ENCODE measurements at regions not wholly inside any gene's neighbourhood (a gene's known extent, or its start where the extent isn't known, plus 50 kb on each side); places are given as distances from the start of the nearest gene placed in this dataset.
"Not testable (repeated sequence)": the region's sequence is repeated elsewhere in the genome, so short reads cannot be mapped to it uniquely, and the experiment has no call there.

- no peak overlapping the region for H3K4me3 Mint-ChIP-seq
- no peaks in the 10 kb centered on the region for H3K27me3 Mint-ChIP-seq (ENCODE audit: low read depth in 2 of 2)
- H3K9me3 ChIP-seq (ENCODE audit: control insufficient read depth, insufficient read depth, low read length) = no peaks in the 10 kb centered on the region
- H3K9me3 Mint-ChIP-seq = peaks cover 6 to 8% of the 10 kb centered on the region in 2 donors
- H3K4me1 Mint-ChIP-seq = no peaks in the 10 kb centered on the region
- TF ChIP-seq, protein P1, sequence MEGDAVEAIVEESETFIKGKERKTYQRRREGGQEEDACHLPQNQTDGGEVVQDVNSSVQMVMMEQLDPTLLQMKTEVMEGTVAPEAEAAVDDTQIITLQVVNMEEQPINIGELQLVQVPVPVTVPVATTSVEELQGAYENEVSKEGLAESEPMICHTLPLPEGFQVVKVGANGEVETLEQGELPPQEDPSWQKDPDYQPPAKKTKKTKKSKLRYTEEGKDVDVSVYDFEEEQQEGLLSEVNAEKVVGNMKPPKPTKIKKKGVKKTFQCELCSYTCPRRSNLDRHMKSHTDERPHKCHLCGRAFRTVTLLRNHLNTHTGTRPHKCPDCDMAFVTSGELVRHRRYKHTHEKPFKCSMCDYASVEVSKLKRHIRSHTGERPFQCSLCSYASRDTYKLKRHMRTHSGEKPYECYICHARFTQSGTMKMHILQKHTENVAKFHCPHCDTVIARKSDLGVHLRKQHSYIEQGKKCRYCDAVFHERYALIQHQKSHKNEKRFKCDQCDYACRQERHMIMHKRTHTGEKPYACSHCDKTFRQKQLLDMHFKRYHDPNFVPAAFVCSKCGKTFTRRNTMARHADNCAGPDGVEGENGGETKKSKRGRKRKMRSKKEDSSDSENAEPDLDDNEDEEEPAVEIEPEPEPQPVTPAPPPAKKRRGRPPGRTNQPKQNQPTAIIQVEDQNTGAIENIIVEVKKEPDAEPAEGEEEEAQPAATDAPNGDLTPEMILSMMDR (IDR thresholded peaks at IDR 0.05) = no peak
- H3K4me3 ChIP-seq (ENCODE audit: low read length) = no peak overlapping the region
- DNase-seq = no peak
- 29% methylated on average over 1 of the region's 1 CpG for WGBS (ENCODE audit: insufficient coverage)
- no peak for ATAC-seq
- intact Hi-C loops (cut with micrococcal nuclease) = no loop called here
- no peak overlapping the region for H3K27ac ChIP-seq (ENCODE audit: low read length)
- no peaks in the 10 kb centered on the region for H3K27me3 ChIP-seq (ENCODE audit: control insufficient read depth, insufficient read depth, low read length)
- H3K27ac Mint-ChIP-seq = no peak overlapping the region
- H3K4me1 ChIP-seq (ENCODE audit: control insufficient read depth, insufficient read depth, low read length) = no peaks in the 10 kb centered on the region
- H3K36me3 ChIP-seq (ENCODE audit: control insufficient read depth, insufficient read depth, low read length) = no peaks in the 10 kb centered on the region
- H3K36me3 Mint-ChIP-seq = no peaks in the 10 kb centered on the region
Measured at GRCh38 chr4:72875138-72875537, 194.4 kb downstream of the COX18 start.

- no peak overlapping the region for H3K27ac Mint-ChIP-seq
- H3K27ac ChIP-seq (ENCODE audit: low read length) = no peak overlapping the region
- ATAC-seq (no peak), DNase-seq (no peak)
- no peak overlapping the region for H3K4me3 Mint-ChIP-seq
- no peaks in the 10 kb centered on the region for H3K27me3 Mint-ChIP-seq (ENCODE audit: low read depth in 2 of 2)
- TF ChIP-seq, protein P1 (IDR thresholded peaks at IDR 0.05) = no peak
- no peaks in the 10 kb centered on the region for H3K36me3 Mint-ChIP-seq
- H3K9me3 Mint-ChIP-seq = peaks cover 12 to 16% of the 10 kb centered on the region in 2 donors
- no peaks in the 10 kb centered on the region for H3K4me1 Mint-ChIP-seq
- H3K36me3 ChIP-seq (ENCODE audit: control insufficient read depth, insufficient read depth, low read length) = no peaks in the 10 kb centered on the region
- intact Hi-C loops (cut with micrococcal nuclease) = no loop called here
- H3K4me1 ChIP-seq (ENCODE audit: control insufficient read depth, insufficient read depth, low read length) = no peaks in the 10 kb centered on the region
- peaks cover 11% of the 10 kb centered on the region for H3K9me3 ChIP-seq (ENCODE audit: control insufficient read depth, insufficient read depth, low read length)
- H3K4me3 ChIP-seq (ENCODE audit: low read length) = no peak overlapping the region
- no peaks in the 10 kb centered on the region for H3K27me3 ChIP-seq (ENCODE audit: control insufficient read depth, insufficient read depth, low read length)
Measured at GRCh38 chr4:72864898-72865297, 204.6 kb downstream of the COX18 start.

GRCh38 chr4:72864277-72864676 lies 205.2 kb downstream of the COX18 start:
- intact Hi-C loops (cut with micrococcal nuclease); ATAC-seq; H3K4me3 ChIP-seq (ENCODE audit: low read length); H3K36me3 ChIP-seq (ENCODE audit: control insufficient read depth, insufficient read depth, low read length); H3K27me3 Mint-ChIP-seq (ENCODE audit: low read depth in 2 of 2); H3K27ac ChIP-seq (ENCODE audit: low read length); H3K36me3 Mint-ChIP-seq; H3K27me3 ChIP-seq (ENCODE audit: control insufficient read depth, insufficient read depth, low read length); H3K4me1 Mint-ChIP-seq; H3K4me3 Mint-ChIP-seq; H3K4me1 ChIP-seq (ENCODE audit: control insufficient read depth, insufficient read depth, low read length); DNase-seq; H3K27ac Mint-ChIP-seq: not testable (repeated sequence)
- 93% methylated on average over 1 of the region's 1 CpG for WGBS (ENCODE audit: insufficient coverage)
- peaks cover 12 to 15% of the 10 kb centered on the region in 2 donors for H3K9me3 Mint-ChIP-seq
- H3K9me3 ChIP-seq (ENCODE audit: control insufficient read depth, insufficient read depth, low read length) = peaks cover 11% of the 10 kb centered on the region

GRCh38 chr4:72860766-72861165 lies 208.8 kb downstream of the COX18 start:
- no peak overlapping the region for H3K27ac ChIP-seq (ENCODE audit: low read length)
- Mint-ChIP-seq H3K27ac (no peak overlapping the region), H3K36me3 (no peaks in the 10 kb centered on the region), H3K4me3 (no peak overlapping the region), H3K4me1 (no peaks in the 10 kb centered on the region), H3K27me3 (ENCODE audit: low read depth in 2 of 2) (no peaks in the 10 kb centered on the region), H3K9me3 (peaks cover 9 to 12% of the 10 kb centered on the region in 2 donors)
- DNase-seq (no peak), ATAC-seq (no peak)
- TF ChIP-seq, protein P1 (IDR thresholded peaks at IDR 0.05) = no peak
- H3K9me3 ChIP-seq (ENCODE audit: control insufficient read depth, insufficient read depth, low read length) = no peaks in the 10 kb centered on the region
- H3K4me1 ChIP-seq (ENCODE audit: control insufficient read depth, insufficient read depth, low read length) = no peaks in the 10 kb centered on the region
- no peaks in the 10 kb centered on the region for H3K36me3 ChIP-seq (ENCODE audit: control insufficient read depth, insufficient read depth, low read length)
- no peaks in the 10 kb centered on the region for H3K27me3 ChIP-seq (ENCODE audit: control insufficient read depth, insufficient read depth, low read length)
- intact Hi-C loops (cut with micrococcal nuclease) = no loop called here
- no peak overlapping the region for H3K4me3 ChIP-seq (ENCODE audit: low read length)

Measured in natural killer cell (primary cell).